ENCODE measurements at regions not wholly inside any gene's neighbourhood (a gene's known extent, or its start where the extent isn't known, plus 50 kb on each side); places are given as distances from the start of the nearest gene placed in this dataset.

- Histone ChIP-seq H3K27me3 (ENCODE audit: insufficient read depth, low read length) (no peaks in the 10 kb centered on the region), H3K9me3 (ENCODE audit: control insufficient read depth in 1 of 2, insufficient read depth in 1 of 2, low read depth in 1 of 2, low read length in 2 of 2) (no peaks in the 10 kb centered on the region), H3K36me3 (ENCODE audit: control insufficient read depth in 1 of 2, insufficient read depth in 2 of 2, low read length in 2 of 2) (no peaks in the 10 kb centered on the region), H3K4me1 (ENCODE audit: control insufficient read depth in 1 of 2, insufficient read depth in 2 of 2, low read length in 2 of 2) (no peaks in the 10 kb centered on the region), H3K4me2 (ENCODE audit: low read length) (no peak overlapping the region), H3K27ac (ENCODE audit: low read depth, low read length) (no peak overlapping the region), H3K79me2 (ENCODE audit: insufficient read depth, low read length) (no peaks in the 10 kb centered on the region), H2AFZ (ENCODE audit: low read depth, low read length, poor library complexity, severe bottlenecking) (no peak overlapping the region), H3K9ac (ENCODE audit: low read length) (no peak overlapping the region), H3K9me2 (ENCODE audit: insufficient read depth) (no peaks in the 10 kb centered on the region), H4K20me1 (ENCODE audit: insufficient read depth) (no peaks in the 10 kb centered on the region), H3K4me3 (replicated peaks in 1 of 2; ENCODE audit: low read depth in 1 of 2, low read length in 2 of 2) (no peak overlapping the region)
- CTCF ChIA-PET = no interaction called here
- BruUV-seq (replicated peaks) = no TSS peak
- ATAC-seq (no peak), DNase-seq (ENCODE audit: low read depth, low spot score) (no peak)
- TF ChIP-seq JUND (IDR thresholded peaks at IDR 0.05) = no peak
- TF ChIP-seq, protein P1, sequence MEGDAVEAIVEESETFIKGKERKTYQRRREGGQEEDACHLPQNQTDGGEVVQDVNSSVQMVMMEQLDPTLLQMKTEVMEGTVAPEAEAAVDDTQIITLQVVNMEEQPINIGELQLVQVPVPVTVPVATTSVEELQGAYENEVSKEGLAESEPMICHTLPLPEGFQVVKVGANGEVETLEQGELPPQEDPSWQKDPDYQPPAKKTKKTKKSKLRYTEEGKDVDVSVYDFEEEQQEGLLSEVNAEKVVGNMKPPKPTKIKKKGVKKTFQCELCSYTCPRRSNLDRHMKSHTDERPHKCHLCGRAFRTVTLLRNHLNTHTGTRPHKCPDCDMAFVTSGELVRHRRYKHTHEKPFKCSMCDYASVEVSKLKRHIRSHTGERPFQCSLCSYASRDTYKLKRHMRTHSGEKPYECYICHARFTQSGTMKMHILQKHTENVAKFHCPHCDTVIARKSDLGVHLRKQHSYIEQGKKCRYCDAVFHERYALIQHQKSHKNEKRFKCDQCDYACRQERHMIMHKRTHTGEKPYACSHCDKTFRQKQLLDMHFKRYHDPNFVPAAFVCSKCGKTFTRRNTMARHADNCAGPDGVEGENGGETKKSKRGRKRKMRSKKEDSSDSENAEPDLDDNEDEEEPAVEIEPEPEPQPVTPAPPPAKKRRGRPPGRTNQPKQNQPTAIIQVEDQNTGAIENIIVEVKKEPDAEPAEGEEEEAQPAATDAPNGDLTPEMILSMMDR (IDR thresholded peaks at IDR 0.05 in 2 of 3, conservative IDR thresholded peaks at IDR 0.05 in 1 of 3; ENCODE audit: borderline replicate concordance in 1 of 3, insufficient read depth in 1 of 3, low read depth in 2 of 3, low read length in 2 of 3) = no peak
- no peak for TF ChIP-seq SP1 (IDR thresholded peaks at IDR 0.05; ENCODE audit: low read depth)
- TF ChIP-seq SIN3A (IDR thresholded peaks at IDR 0.05; ENCODE audit: low read depth) = no peak
- no peak for TF ChIP-seq ATF3 (IDR thresholded peaks at IDR 0.05)
- no peak for TF ChIP-seq ZFX (IDR thresholded peaks at IDR 0.05)
- TF ChIP-seq YY1 (IDR thresholded peaks at IDR 0.05; ENCODE audit: extremely low read depth, insufficient replicate concordance, low read depth, low read length) = no peak
- TF ChIP-seq TCF7L2 (IDR thresholded peaks at IDR 0.05; ENCODE audit: borderline replicate concordance, extremely low read depth, insufficient read depth, insufficient read length) = no peak
- TF ChIP-seq RAD21 (IDR thresholded peaks at IDR 0.05; ENCODE audit: low read depth) = no peak
- TF ChIP-seq EZH2phosphoT487 (IDR thresholded peaks at IDR 0.05; ENCODE audit: borderline replicate concordance) = no peak
- no peak for TF ChIP-seq ZBTB33 (IDR thresholded peaks at IDR 0.05; ENCODE audit: extremely low read depth, insufficient replicate concordance, low read length)
- TF ChIP-seq, protein P2, sequence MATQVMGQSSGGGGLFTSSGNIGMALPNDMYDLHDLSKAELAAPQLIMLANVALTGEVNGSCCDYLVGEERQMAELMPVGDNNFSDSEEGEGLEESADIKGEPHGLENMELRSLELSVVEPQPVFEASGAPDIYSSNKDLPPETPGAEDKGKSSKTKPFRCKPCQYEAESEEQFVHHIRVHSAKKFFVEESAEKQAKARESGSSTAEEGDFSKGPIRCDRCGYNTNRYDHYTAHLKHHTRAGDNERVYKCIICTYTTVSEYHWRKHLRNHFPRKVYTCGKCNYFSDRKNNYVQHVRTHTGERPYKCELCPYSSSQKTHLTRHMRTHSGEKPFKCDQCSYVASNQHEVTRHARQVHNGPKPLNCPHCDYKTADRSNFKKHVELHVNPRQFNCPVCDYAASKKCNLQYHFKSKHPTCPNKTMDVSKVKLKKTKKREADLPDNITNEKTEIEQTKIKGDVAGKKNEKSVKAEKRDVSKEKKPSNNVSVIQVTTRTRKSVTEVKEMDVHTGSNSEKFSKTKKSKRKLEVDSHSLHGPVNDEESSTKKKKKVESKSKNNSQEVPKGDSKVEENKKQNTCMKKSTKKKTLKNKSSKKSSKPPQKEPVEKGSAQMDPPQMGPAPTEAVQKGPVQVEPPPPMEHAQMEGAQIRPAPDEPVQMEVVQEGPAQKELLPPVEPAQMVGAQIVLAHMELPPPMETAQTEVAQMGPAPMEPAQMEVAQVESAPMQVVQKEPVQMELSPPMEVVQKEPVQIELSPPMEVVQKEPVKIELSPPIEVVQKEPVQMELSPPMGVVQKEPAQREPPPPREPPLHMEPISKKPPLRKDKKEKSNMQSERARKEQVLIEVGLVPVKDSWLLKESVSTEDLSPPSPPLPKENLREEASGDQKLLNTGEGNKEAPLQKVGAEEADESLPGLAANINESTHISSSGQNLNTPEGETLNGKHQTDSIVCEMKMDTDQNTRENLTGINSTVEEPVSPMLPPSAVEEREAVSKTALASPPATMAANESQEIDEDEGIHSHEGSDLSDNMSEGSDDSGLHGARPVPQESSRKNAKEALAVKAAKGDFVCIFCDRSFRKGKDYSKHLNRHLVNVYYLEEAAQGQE (IDR thresholded peaks at IDR 0.05; ENCODE audit: low read depth) = no peak
- no peak for TF ChIP-seq ZNF274 (IDR thresholded peaks at IDR 0.05; ENCODE audit: low read depth, low read length)
- no peak for TF ChIP-seq CEBPB (IDR thresholded peaks at IDR 0.05; ENCODE audit: low read depth)
- no peak for TF ChIP-seq EGR1 (IDR thresholded peaks at IDR 0.05; ENCODE audit: low read depth)
- TF ChIP-seq, protein P3, sequence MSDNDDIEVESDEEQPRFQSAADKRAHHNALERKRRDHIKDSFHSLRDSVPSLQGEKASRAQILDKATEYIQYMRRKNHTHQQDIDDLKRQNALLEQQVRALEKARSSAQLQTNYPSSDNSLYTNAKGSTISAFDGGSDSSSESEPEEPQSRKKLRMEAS (IDR thresholded peaks at IDR 0.05) = no peak
- RAD21 ChIA-PET (ENCODE audit: low non-redundant PET in 1 of 2, low total read pairs in 2 of 2, uncharacterized antibody in 2 of 2, unreplicated experiment in 2 of 2) = no interaction called here
- POLR2A ChIA-PET = no interaction called here
- intact Hi-C loops (cut with micrococcal nuclease) = no loop called here
Measured at GRCh38 chr22:47535681-47536080, 773.2 kb downstream of the TBC1D22A start.
